SU-DHL-6 (cell line): ENCODE measurements at regions not wholly inside any gene's neighbourhood (a gene's known extent, or its start where the extent isn't known, plus 50 kb on each side); places are given as distances from the start of the nearest gene placed in this dataset.

ENCODE experiments used
- EZH2phosphoT487 ChIP-seq: fragments of 200-600 bp; sonication (generic), shearing (Covaris generic); conservative IDR thresholded peaks from 2 replicates; pipeline ENCODE4 v1.6.1; 2018; ENCODE audit warnings: mild to moderate bottlenecking, antibody characterized with exemption, low read length, moderate library complexity, mixed read lengths
- TF ChIP-seq, protein P1 (sequence below): fragments of 200-600 bp; sonication (generic); IDR thresholded peaks from one replicate; pipeline ENCODE4 v1.5.1; 2017; ENCODE audit warnings: antibody characterized with exemption, mild to moderate bottlenecking, low read length, moderate library complexity; ENCODE audit not compliant: insufficient read depth, poor library complexity, severe bottlenecking

DNA sequence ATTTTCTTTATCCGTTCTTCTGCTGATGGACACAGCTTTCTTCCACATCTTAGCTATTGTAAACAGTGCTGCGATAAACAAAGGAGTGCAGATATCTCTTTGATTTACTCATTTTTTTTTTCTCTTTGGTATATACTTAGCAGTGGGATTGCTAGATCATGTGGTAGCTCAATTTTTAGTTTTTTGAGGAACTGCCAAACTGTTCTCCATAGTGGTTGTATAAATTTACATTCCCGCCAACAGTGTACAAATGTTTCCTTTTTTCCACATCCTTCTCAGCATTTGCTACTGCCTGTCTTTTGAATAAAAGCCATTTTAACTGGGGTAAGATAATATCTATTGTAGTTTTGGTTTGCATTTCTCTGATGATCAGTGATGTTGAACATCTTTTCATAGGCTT lies 196.8 kb upstream of the ZNF717 start:
- TF ChIP-seq, protein P1, sequence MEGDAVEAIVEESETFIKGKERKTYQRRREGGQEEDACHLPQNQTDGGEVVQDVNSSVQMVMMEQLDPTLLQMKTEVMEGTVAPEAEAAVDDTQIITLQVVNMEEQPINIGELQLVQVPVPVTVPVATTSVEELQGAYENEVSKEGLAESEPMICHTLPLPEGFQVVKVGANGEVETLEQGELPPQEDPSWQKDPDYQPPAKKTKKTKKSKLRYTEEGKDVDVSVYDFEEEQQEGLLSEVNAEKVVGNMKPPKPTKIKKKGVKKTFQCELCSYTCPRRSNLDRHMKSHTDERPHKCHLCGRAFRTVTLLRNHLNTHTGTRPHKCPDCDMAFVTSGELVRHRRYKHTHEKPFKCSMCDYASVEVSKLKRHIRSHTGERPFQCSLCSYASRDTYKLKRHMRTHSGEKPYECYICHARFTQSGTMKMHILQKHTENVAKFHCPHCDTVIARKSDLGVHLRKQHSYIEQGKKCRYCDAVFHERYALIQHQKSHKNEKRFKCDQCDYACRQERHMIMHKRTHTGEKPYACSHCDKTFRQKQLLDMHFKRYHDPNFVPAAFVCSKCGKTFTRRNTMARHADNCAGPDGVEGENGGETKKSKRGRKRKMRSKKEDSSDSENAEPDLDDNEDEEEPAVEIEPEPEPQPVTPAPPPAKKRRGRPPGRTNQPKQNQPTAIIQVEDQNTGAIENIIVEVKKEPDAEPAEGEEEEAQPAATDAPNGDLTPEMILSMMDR: no peak
- TF ChIP-seq EZH2phosphoT487: no peak
